ENCODE measurements at regions not wholly inside any gene's neighbourhood (a gene's known extent, or its start where the extent isn't known, plus 50 kb on each side); places are given as distances from the start of the nearest gene placed in this dataset.
"Not testable (repeated sequence)": the region's sequence is repeated elsewhere in the genome, so short reads cannot be mapped to it uniquely, and the experiment has no call there.

- no peaks in the 10 kb centered on the region for H3K36me3 ChIP-seq (ENCODE audit: insufficient read depth, low read length)
- H3K4me3 ChIP-seq (ENCODE audit: low read length) = no peak overlapping the region
- H3K27me3 ChIP-seq (ENCODE audit: insufficient read depth, low read length) = no peaks in the 10 kb centered on the region
- WGBS = 95% methylated on average over 6 of the region's 6 CpGs
- no peaks in the 10 kb centered on the region for H3K4me1 ChIP-seq (ENCODE audit: insufficient read depth, low read length)
- no peak overlapping the region for H3K9ac ChIP-seq (ENCODE audit: low read depth, low read length)
- no peaks in the 10 kb centered on the region for H3K9me3 ChIP-seq (ENCODE audit: insufficient read depth, low read depth, low read length)
- no peak overlapping the region for H3K27ac ChIP-seq (ENCODE audit: low read depth, low read length)
Observed at GRCh38 chr5:143980506-143980905, 168.5 kb downstream of the HMHB1 start.

- H3K4me1 ChIP-seq (ENCODE audit: insufficient read depth, low read length); H3K4me3 ChIP-seq (ENCODE audit: low read length); H3K27me3 ChIP-seq (ENCODE audit: insufficient read depth, low read length); H3K27ac ChIP-seq (ENCODE audit: low read depth, low read length); H3K36me3 ChIP-seq (ENCODE audit: insufficient read depth, low read length); H3K9me3 ChIP-seq (ENCODE audit: insufficient read depth, low read depth, low read length); H3K9ac ChIP-seq (ENCODE audit: low read depth, low read length): not testable (repeated sequence)
- WGBS = 100% methylated on average over 4 of the region's 4 CpGs
Observed at GRCh38 chr5:143982957-143983356, 171.0 kb downstream of the HMHB1 start.

- no peaks in the 10 kb centered on the region for H3K27me3 ChIP-seq (ENCODE audit: insufficient read depth, low read length)
- no peaks in the 10 kb centered on the region for H3K4me1 ChIP-seq (ENCODE audit: insufficient read depth, low read length)
- H3K27ac ChIP-seq (ENCODE audit: low read depth, low read length) = no peak overlapping the region
- 95% methylated on average over 2 of the region's 2 CpGs for whole genome bisulfite sequencing
- H3K36me3 ChIP-seq (ENCODE audit: insufficient read depth, low read length) = no peaks in the 10 kb centered on the region
- no peak overlapping the region for H3K4me3 ChIP-seq (ENCODE audit: low read length)
- no peaks in the 10 kb centered on the region for H3K9me3 ChIP-seq (ENCODE audit: insufficient read depth, low read depth, low read length)
- no peak overlapping the region for H3K9ac ChIP-seq (ENCODE audit: low read depth, low read length)
Observed at GRCh38 chr5:143985832-143986515, 174.0 kb downstream of the HMHB1 start.

- Histone ChIP-seq H3K27ac (ENCODE audit: low read depth, low read length) (no peak overlapping the region), H3K36me3 (ENCODE audit: insufficient read depth, low read length) (no peaks in the 10 kb centered on the region), H3K27me3 (ENCODE audit: insufficient read depth, low read length) (no peaks in the 10 kb centered on the region), H3K9ac (ENCODE audit: low read depth, low read length) (no peak overlapping the region), H3K9me3 (ENCODE audit: insufficient read depth, low read depth, low read length) (no peaks in the 10 kb centered on the region), H3K4me3 (ENCODE audit: low read length) (no peak overlapping the region), H3K4me1 (ENCODE audit: insufficient read depth, low read length) (no peaks in the 10 kb centered on the region)
- WGBS = 95% methylated on average over 6 of the region's 6 CpGs
Observed at GRCh38 chr5:143986516-143987212, 174.7 kb downstream of the HMHB1 start.

- Histone ChIP-seq H3K9ac (ENCODE audit: low read depth, low read length) (no peak overlapping the region), H3K27ac (ENCODE audit: low read depth, low read length) (no peak overlapping the region), H3K4me1 (ENCODE audit: insufficient read depth, low read length) (no peaks in the 10 kb centered on the region), H3K27me3 (ENCODE audit: insufficient read depth, low read length) (no peaks in the 10 kb centered on the region), H3K9me3 (ENCODE audit: insufficient read depth, low read depth, low read length) (no peaks in the 10 kb centered on the region), H3K36me3 (ENCODE audit: insufficient read depth, low read length) (no peaks in the 10 kb centered on the region), H3K4me3 (ENCODE audit: low read length) (no peak overlapping the region)
- WGBS = 93% methylated on average over 2 of the region's 2 CpGs
Observed at GRCh38 chr5:143987264-143987663, 175.3 kb downstream of the HMHB1 start.

GRCh38 chr5:143987751-143988560 lies 176.0 kb downstream of the HMHB1 start:
- 93% methylated on average over 3 of the region's 3 CpGs for WGBS
- no peak overlapping the region for H3K4me3 ChIP-seq (ENCODE audit: low read length)

GRCh38 chr5:143992496-143992895 lies 178.0 kb downstream of the YIPF5 start:
- Histone ChIP-seq H3K36me3 (ENCODE audit: insufficient read depth, low read length) (no peaks in the 10 kb centered on the region), H3K27ac (ENCODE audit: low read depth, low read length) (no peak overlapping the region), H3K4me1 (ENCODE audit: insufficient read depth, low read length) (no peaks in the 10 kb centered on the region), H3K9me3 (ENCODE audit: insufficient read depth, low read depth, low read length) (no peaks in the 10 kb centered on the region), H3K9ac (ENCODE audit: low read depth, low read length) (no peak overlapping the region), H3K27me3 (ENCODE audit: insufficient read depth, low read length) (no peaks in the 10 kb centered on the region), H3K4me3 (ENCODE audit: low read length) (no peak overlapping the region)
- no CpG with 5 or more reads among the region's 1 CpG for WGBS

More at GRCh38 chr5:143987751-143988560, 176.0 kb downstream of the HMHB1 start:
- Histone ChIP-seq H3K36me3 (ENCODE audit: insufficient read depth, low read length) (no peaks in the 10 kb centered on the region), H3K9ac (ENCODE audit: low read depth, low read length) (no peak overlapping the region), H3K4me1 (ENCODE audit: insufficient read depth, low read length) (no peaks in the 10 kb centered on the region), H3K27me3 (ENCODE audit: insufficient read depth, low read length) (no peaks in the 10 kb centered on the region), H3K9me3 (ENCODE audit: insufficient read depth, low read depth, low read length) (no peaks in the 10 kb centered on the region), H3K27ac (ENCODE audit: low read depth, low read length) (no peak overlapping the region)

GRCh38 chr5:144002876-144003275 lies 167.6 kb downstream of the YIPF5 start:
- Histone ChIP-seq H3K27ac (ENCODE audit: low read depth, low read length) (no peak overlapping the region), H3K36me3 (ENCODE audit: insufficient read depth, low read length) (no peaks in the 10 kb centered on the region), H3K9me3 (ENCODE audit: insufficient read depth, low read depth, low read length) (0 out of 2 replicates have a peak, but pooled peaks cover 5% of the 10 kb centered on the region), H3K4me1 (ENCODE audit: insufficient read depth, low read length) (no peaks in the 10 kb centered on the region), H3K27me3 (ENCODE audit: insufficient read depth, low read length) (no peaks in the 10 kb centered on the region), H3K4me3 (ENCODE audit: low read length) (no peak overlapping the region), H3K9ac (ENCODE audit: low read depth, low read length) (no peak overlapping the region)

GRCh38 chr5:144003636-144004035 lies 166.8 kb downstream of the YIPF5 start:
- no peaks in the 10 kb centered on the region for H3K4me1 ChIP-seq (ENCODE audit: insufficient read depth, low read length)
- WGBS = 100% methylated on average over 3 of the region's 3 CpGs

GRCh38 chr5:144004146-144004545 lies 166.3 kb downstream of the YIPF5 start:
- Histone ChIP-seq H3K9me3 (ENCODE audit: insufficient read depth, low read depth, low read length) (peaks cover 13% of the 10 kb centered on the region), H3K27ac (ENCODE audit: low read depth, low read length) (no peak overlapping the region), H3K27me3 (ENCODE audit: insufficient read depth, low read length) (no peaks in the 10 kb centered on the region), H3K36me3 (ENCODE audit: insufficient read depth, low read length) (no peaks in the 10 kb centered on the region), H3K4me3 (ENCODE audit: low read length) (no peak overlapping the region), H3K9ac (ENCODE audit: low read depth, low read length) (no peak overlapping the region), H3K4me1 (ENCODE audit: insufficient read depth, low read length) (no peaks in the 10 kb centered on the region)
- 75% methylated on average over 1 of the region's 1 CpG for WGBS

More at GRCh38 chr5:144003636-144004035, 166.8 kb downstream of the YIPF5 start:
- H3K4me3 ChIP-seq (ENCODE audit: low read length) = no peak overlapping the region
- no peak overlapping the region for H3K9ac ChIP-seq (ENCODE audit: low read depth, low read length)
- no peaks in the 10 kb centered on the region for H3K36me3 ChIP-seq (ENCODE audit: insufficient read depth, low read length)
- H3K27me3 ChIP-seq (ENCODE audit: insufficient read depth, low read length) = no peaks in the 10 kb centered on the region
- no peak overlapping the region for H3K27ac ChIP-seq (ENCODE audit: low read depth, low read length)
- 0 out of 2 replicates have a peak, but pooled peaks cover 8% of the 10 kb centered on the region for H3K9me3 ChIP-seq (ENCODE audit: insufficient read depth, low read depth, low read length)

- 100% methylated on average over 1 of the region's 1 CpG for WGBS
- Histone ChIP-seq H3K36me3 (ENCODE audit: insufficient read depth, low read length) (no peaks in the 10 kb centered on the region), H3K27me3 (ENCODE audit: insufficient read depth, low read length) (no peaks in the 10 kb centered on the region), H3K4me3 (ENCODE audit: low read length) (no peak overlapping the region), H3K4me1 (ENCODE audit: insufficient read depth, low read length) (no peaks in the 10 kb centered on the region), H3K9me3 (ENCODE audit: insufficient read depth, low read depth, low read length) (peaks cover 19% of the 10 kb centered on the region), H3K27ac (ENCODE audit: low read depth, low read length) (no peak overlapping the region), H3K9ac (ENCODE audit: low read depth, low read length) (no peak overlapping the region)
Observed at GRCh38 chr5:144004751-144005150, 165.7 kb downstream of the YIPF5 start.

All from HUES64 (cell line).